ENCODE measurements at regions not wholly inside any gene's neighbourhood (a gene's known extent, or its start where the extent isn't known, plus 50 kb on each side); places are given as distances from the start of the nearest gene placed in this dataset.

DNA sequence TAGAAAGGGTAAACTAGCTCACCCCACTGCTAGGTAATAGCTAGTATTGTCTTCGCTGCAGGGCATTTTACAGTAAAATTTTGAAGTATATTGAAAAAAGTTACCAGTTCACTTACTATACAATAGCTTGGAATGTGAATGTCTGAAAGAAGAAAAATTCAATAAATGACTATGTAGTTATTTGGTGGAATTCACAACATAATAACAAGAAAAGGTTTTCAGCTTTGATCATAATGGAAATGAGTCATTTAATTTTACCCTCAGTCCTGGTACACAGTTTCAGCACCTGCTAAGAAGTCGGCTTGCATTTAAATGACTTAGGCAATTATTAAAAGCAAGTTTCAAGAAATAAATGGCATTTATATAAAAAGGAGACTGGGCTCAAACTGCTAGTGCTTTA is 90.4 kb downstream of the NUP35 start:
- no peak for DNase-seq (ENCODE audit: low spot score)

DNA sequence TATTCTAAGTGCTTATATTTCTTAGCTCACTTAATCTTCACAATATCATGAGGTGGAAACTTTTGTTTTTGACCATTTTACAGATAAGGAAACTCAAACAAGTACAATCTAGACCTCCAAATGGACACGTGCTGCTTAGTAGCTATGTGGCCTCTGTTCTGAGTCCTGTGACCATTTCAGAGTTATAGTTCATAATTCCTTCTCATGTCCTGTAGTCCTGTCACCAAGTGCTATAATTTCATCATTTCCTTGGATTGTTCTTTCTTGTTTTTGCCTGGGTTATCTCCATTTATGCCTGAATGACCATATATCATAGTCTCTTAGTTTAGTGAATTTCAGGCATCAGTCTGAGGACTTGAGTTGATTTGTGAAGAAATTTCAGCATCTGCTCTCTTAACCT is 91.7 kb downstream of the NUP35 start:
- no peak for DNase-seq (ENCODE audit: low spot score)

- DNase-seq (ENCODE audit: low spot score): no peak
Measured at GRCh38 chr2:183219888-183220287, 95.6 kb downstream of the NUP35 start.

GRCh38 chr2:183222751-183223150 is 98.5 kb downstream of the NUP35 start:
- DNase-seq (ENCODE audit: low spot score): no peak

DNA sequence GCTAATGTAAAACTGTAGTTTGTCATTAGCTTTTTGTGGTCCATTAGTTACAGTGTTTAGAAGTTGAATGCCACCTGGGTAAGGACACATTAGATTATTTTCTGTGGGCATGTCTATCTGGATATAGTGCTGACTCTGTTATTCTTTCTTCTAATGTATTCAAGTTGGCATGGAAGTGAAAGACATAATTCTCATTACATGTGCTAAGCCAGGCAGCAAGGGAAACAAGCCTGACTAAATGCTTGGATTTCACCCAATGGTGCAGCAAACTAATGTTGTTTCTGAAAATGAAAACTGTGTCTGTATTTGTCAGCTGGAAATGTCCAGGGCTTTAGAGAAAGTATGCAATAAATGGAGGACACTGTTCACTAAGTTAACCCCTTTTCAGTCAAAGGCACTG is 100.7 kb downstream of the NUP35 start:
- DNase-seq (ENCODE audit: low spot score): no peak

- no peak for DNase-seq (ENCODE audit: low spot score)
Measured at GRCh38 chr2:183227176-183227575, 102.9 kb downstream of the NUP35 start.

- DNase-seq (ENCODE audit: low spot score): peak; percentile 26
Measured at GRCh38 chr2:183229386-183229785, 105.1 kb downstream of the NUP35 start.

DNA sequence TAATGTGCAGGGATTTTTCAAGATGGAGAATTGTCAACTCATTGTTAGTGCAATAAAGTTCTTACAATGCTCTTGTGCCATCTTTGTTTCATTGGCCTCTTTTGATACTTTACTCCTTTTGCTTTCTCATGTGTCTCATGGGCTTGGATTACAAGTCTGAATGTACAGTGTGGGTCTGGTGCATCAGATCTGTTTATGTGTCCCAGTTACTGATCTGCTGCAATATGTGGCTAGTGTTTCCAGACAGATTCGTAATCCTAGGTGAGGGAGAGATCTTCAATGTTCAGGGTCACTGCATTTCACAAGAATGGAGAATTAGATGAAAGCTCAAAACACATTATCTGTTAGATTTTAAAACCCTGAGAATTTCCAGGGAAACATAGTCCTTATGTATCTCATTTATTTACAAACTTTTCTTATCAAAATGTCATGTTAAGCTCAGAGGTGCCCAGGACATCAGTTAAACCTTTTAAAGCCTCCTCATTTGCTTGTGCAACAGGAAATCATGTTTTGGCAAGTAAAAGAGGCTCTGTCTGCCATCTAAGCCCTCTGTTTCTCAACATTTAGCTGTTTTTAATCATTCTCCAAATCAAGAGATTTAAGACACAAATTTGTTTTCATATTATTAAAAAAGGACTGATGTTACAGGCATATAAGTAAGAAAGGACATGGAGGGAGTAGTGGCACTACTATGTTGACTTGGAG is 108.1 kb downstream of the NUP35 start:
- no peak for DNase-seq (ENCODE audit: low spot score)

- DNase-seq (ENCODE audit: low spot score): peak; percentile 4
Measured at GRCh38 chr2:183242937-183243336, 118.7 kb downstream of the NUP35 start.

GRCh38 chr2:183243758-183244157 is 119.5 kb downstream of the NUP35 start:
- no peak for DNase-seq (ENCODE audit: low spot score)

DNA sequence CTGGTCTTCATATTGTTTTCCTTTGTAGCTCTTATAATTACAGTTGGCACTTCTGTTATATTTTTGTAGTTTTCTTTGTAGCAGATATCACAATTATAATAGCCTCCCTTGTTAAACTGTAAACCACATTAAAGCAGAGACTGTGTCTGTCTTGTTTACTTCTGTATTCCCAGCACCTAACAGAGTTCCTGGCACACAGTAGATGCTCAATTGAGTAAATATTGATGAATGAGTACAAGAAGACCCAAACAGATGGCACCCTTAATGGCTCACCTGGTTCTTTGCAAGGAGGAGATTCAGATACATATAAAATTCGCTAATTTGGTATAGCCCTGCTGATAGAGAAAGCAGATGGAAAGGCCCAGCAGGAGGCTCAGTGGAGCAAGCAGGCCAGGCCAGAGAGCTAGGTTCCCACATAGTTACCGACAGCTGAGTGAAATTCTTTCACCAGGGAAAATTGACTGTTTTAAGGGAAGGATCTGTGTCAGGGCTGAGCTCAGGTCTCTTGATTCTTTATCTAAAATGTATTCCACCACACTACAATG is 120.1 kb downstream of the NUP35 start:
- DNase-seq (ENCODE audit: low spot score): no peak

DNA sequence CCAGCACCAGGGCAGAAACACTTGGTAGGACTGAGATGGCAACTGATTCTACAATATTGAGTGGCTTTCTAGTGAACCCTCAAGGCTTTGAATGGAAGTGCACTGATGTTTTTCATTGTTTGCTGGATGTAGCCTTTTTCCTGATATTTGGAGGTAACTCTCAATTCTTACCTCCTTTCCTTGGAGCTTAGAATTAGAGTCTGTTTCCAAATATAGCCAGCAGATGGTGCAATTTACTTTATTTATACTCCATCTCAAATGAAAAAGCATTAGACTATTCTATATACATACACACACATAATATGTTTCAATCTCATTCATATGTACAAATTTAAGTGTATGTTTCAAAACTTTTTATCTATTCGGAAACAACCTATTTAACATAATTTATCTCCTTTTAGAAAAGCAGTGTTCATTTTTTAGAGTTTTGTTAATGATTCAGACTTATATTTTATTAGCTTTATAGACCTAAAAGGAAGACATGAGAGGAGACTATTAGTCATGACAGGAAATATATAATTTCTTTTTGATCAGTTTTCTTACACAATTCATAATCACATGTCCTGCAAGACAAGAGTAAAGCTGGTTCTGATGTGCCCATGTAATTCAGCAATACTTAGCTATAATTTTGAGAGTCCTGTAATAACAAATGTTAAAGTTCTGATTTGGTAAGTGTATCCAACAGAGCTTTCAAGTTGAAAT is 124.8 kb downstream of the NUP35 start:
- peak; percentile 49 for DNase-seq (ENCODE audit: low spot score)

DNA sequence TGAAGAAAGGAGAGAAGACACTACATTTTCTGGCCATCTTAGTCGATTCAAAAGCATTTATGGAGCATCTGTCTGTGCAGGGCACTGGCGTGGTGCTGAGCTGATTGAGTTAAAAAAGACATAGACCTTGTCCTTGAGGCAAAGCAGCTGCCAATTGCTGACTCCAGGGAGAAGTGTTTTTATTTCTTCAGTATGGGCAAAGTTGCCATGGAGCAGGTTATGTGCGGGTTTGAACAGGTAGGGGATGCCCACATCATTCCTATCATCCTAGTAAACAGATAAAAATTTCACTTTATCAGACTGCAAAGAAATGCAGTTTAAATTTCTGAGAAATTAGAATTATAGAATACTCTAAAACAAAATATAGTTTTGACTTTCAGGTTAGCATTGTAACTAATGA is 125.8 kb downstream of the NUP35 start:
- DNase-seq (ENCODE audit: low spot score): no peak

DNA sequence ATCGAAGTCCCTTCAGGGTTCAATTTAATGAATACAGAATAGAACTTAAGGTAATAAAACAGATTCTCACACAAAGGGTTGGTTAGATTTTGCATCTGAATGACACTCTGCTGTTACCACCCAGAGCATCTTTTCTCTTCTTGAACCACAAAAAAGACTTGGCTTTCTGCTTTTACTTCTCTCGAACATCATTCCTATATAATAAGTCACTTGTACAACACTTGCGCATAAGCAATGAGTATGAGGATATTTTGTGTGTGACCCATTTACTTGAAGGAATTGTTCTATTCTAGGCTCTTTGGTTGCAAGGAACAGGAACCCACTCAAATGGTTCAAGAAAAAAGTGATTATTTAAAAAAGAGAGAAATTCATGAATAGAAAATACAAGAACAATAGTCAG is 126.2 kb downstream of the NUP35 start:
- no peak for DNase-seq (ENCODE audit: low spot score)

DNA sequence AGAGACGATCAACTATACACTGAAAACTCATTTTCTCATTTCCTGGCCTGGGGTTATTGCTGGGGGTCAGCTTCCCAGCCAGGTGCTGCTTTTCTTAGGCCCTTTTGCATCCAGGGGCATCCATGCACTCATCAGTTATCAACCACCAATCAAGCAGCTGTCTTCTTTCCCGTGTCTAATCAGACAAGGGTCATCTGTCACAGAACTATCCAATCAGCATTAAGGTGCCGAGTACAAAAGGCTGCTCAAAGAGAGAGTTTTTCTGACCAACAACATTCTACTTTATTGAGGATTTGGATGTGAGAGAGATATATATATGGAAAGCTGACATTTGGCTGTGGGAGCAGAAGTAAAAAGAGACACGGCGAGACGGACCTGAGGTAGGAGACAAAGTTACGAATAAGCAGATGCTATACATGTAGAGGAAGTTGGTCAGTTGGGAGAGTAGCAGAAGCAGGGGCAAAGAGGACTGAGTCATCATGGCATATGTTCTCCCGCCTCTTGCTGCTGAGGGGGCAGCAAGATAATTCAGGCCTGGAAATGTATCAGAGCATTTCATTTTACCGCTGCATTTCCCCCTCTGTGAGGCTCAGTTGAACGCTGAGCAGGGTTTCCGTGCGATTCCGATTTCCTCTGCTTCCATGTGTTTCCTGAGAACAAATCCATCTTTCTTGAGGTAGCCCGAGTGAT is 129.3 kb downstream of the NUP35 start:
- no peak for DNase-seq (ENCODE audit: low spot score)

GRCh38 chr2:183255411-183255810 is 131.2 kb downstream of the NUP35 start:
- no peak for DNase-seq (ENCODE audit: low spot score)

- DNase-seq (ENCODE audit: low spot score): no peak
Measured at GRCh38 chr2:183259921-183260320, 135.7 kb downstream of the NUP35 start.

DNA sequence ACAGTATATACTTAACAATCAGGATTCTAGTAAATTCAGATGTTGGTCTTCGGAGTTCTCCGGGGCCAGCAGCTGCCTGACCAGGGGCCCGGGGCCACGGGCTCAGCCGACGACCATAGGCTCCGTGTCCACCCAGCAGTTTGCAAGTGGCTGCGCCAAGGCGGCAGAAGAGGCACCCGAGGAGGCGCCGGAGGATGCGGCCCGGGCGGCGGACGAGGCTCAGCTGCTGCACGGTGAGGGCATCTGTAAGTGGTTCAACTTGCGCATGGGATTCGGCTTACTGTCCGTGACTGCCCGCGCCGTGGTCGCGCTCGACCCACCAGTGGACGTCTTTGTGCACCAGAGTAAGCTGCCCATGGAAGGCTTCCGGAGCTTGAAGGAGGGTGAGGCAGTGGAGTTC is 136.3 kb downstream of the NUP35 start:
- no peak for DNase-seq (ENCODE audit: low spot score)

GRCh38 chr2:183264890-183265535 is 140.8 kb downstream of the NUP35 start:
- DNase-seq (ENCODE audit: low spot score): no peak

GRCh38 chr2:183267148-183267827 is 143.0 kb downstream of the NUP35 start:
- DNase-seq (ENCODE audit: low spot score): no peak

DNA sequence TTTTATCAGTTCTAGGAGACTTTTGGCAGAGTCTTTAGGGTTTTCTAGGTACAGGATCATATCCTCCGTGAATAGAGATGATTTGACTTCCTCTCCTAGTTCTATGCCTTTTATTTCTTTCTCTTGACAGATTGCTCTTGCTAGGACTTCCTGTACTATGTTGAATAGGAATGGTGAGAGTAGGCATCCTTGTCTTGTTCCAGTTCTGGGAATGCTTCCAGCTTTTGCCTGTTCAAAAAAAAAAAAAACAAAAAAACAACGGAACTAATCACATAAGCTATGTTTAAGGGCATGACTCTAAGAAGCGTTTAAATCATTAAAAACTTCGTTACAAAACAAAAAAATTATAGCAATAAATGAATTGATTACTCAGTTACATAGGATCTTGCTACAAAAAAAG is 145.7 kb downstream of the NUP35 start:
- DNase-seq (ENCODE audit: low spot score): peak; percentile 14

- DNase-seq (ENCODE audit: low spot score): no peak
Measured at GRCh38 chr2:183283209-183283608, 159.0 kb downstream of the NUP35 start.

All from A172 (cell line).